GM12878 (cell line): ENCODE measurements at regions not wholly inside any gene's neighbourhood (a gene's known extent, or its start where the extent isn't known, plus 50 kb on each side); places are given as distances from the start of the nearest gene placed in this dataset.

Source experiments
- ATAC-seq: fragments of 200-7000 bp; cut with Tn5 transposase; 3 replicates; pipeline ENCODE4 v1.9.1; 2020; ENCODE audit warnings: mild to moderate bottlenecking, moderate library complexity
- BruUV-seq: library from RNA; stranded (reverse); fragments of 400-500 nt; replicated peaks from 2 replicates; lab custom pipeline; 2021; lab: Mats Ljungman, UMichigan
- CTCF ChIA-PET: fragments of 300-600 bp; sonication (Branson Sonifier 250); formaldehyde crosslinking; extraction: SDS; loops from one replicate; lab custom pipeline; 2021; ENCODE audit warnings: inconsistent platforms; lab: Yijun Ruan, JAX
- POLR2A ChIA-PET: fragments of 350-600 bp; formaldehyde crosslinking; extraction: SDS; loops from one replicate; lab custom pipeline; 2021; ENCODE audit warnings: inconsistent platforms; lab: Charles Lee
- RAD21 ChIA-PET: fragments of 300-600 bp; sonication (Branson Sonifier 250); formaldehyde crosslinking; loops from one replicate; lab custom pipeline; 2023; ENCODE audit warnings: antibody characterized with exemption; ENCODE audit not compliant: unreplicated experiment; lab: Charles Lee
- SMC1A ChIA-PET: fragments of 300-600 bp; sonication (Branson Sonifier 250); formaldehyde crosslinking; loops from one replicate; lab custom pipeline; 2023; ENCODE audit not compliant: unreplicated experiment, uncharacterized antibody; lab: Charles Lee
- DNase-seq: peaks from one replicate; pipeline ENCODE4 v3.0.0-alpha.2; 2011; ENCODE audit warnings: low read depth, low spot score
- FAIRE-seq: peaks from 3 replicates; lab custom pipeline; 2011; peaks lifted over from hg19 to GRCh38; lab: Jason Lieb, UNC
- H2AFZ ChIP-seq: 2 replicates; pipeline ENCODE4 v1.6.0; 2011; ENCODE audit warnings: low read depth, low read length, control low read depth; ENCODE audit not compliant: control insufficient read depth
- H3K27ac ChIP-seq: 2 replicates; pipeline ENCODE4 v1.5.1; 2011; ENCODE audit warnings: control low read depth; ENCODE audit not compliant: control insufficient read depth, insufficient read depth
- H3K27me3 ChIP-seq, 2 experiments: replicated peaks in 1 of 2; 2 replicates each; pipeline versions ENCODE4 v1.6.0 to v1.6.1; 2011; ENCODE audit warnings: low read length in 1 of 2; ENCODE audit not compliant: control insufficient read depth in 2 of 2, insufficient read depth in 2 of 2
- H3K36me3 ChIP-seq, 2 experiments: 2 replicates each; pipeline ENCODE4 v1.5.1; 2011; ENCODE audit warnings: low read length in 1 of 2; ENCODE audit not compliant: control insufficient read depth in 2 of 2, insufficient read depth in 2 of 2
- H3K4me1 ChIP-seq: 2 replicates; pipeline ENCODE4 v1.6.1; 2011; ENCODE audit warnings: mild to moderate bottlenecking, low read length, moderate library complexity, mixed read lengths; ENCODE audit not compliant: control insufficient read depth, insufficient read depth
- H3K4me2 ChIP-seq: 2 replicates; pipeline ENCODE4 v1.6.0; 2011; ENCODE audit warnings: control low read depth; ENCODE audit not compliant: control insufficient read depth, insufficient read depth
- H3K4me3 ChIP-seq: fragments of 200-600 bp; sonication (generic); 2 replicates; pipeline ENCODE4 v1.5.1; 2016
- H3K79me2 ChIP-seq: 2 replicates; pipeline ENCODE4 v1.6.0; 2011; ENCODE audit warnings: low read length; ENCODE audit not compliant: control insufficient read depth, insufficient read depth
- H3K9ac ChIP-seq: 2 replicates; pipeline ENCODE4 v1.8.0; 2011; ENCODE audit warnings: low read length, control low read depth, mixed read lengths; ENCODE audit not compliant: control insufficient read depth, insufficient read depth
- H3K9me3 ChIP-seq: replicated peaks from 3 replicates; pipeline ENCODE4 v1.5.1; 2011; ENCODE audit warnings: mild to moderate bottlenecking, low read length; ENCODE audit not compliant: control insufficient read depth, insufficient read depth
- H4K20me1 ChIP-seq: 2 replicates; pipeline ENCODE4 v1.6.0; 2011; ENCODE audit not compliant: control insufficient read depth, insufficient read depth
- BMI1 ChIP-seq: fragments of 450-650 bp; IDR thresholded peaks from 2 replicates; pipeline ENCODE4 v1.6.1; 2016; ENCODE audit warnings: mild to moderate bottlenecking, moderate library complexity, borderline replicate concordance
- CREB1 ChIP-seq: IDR thresholded peaks from 2 replicates; pipeline ENCODE4 v1.6.1; 2012; ENCODE audit warnings: low read depth, mild to moderate bottlenecking, inconsistent platforms
- EED ChIP-seq: sonication (generic); IDR thresholded peaks from 2 replicates; pipeline ENCODE4 v1.6.1; 2016; ENCODE audit warnings: antibody characterized with exemption, low read depth
- EP300 ChIP-seq, 2 experiments: fragments of 150-350 bp in 1 of 2; IDR thresholded peaks; 2 replicates each; pipeline ENCODE4 v1.6.1; 2011 to 2012; ENCODE audit warnings: low read depth in 2 of 2, low read length in 2 of 2, borderline replicate concordance in 1 of 2, improper control_type of control experiment in 1 of 2, inconsistent platforms in 1 of 2; ENCODE audit not compliant: control insufficient read depth in 1 of 2
- EZH2 ChIP-seq: IDR thresholded peaks from 2 replicates; pipeline ENCODE4 v1.6.1; 2012; ENCODE audit warnings: low read depth, mild to moderate bottlenecking, control low read depth, inconsistent platforms, low read length, borderline replicate concordance; ENCODE audit not compliant: control insufficient read depth
- HDAC6 ChIP-seq: fragments of 200-600 bp; sonication (generic); IDR thresholded peaks from one replicate; pipeline ENCODE4 v1.8.0; 2017; ENCODE audit warnings: antibody characterized with exemption; ENCODE audit not compliant: unreplicated experiment
- IKZF2 ChIP-seq, 2 experiments: fragments of 450-650 bp; IDR thresholded peaks; 2 replicates each; pipeline ENCODE4 v1.6.1; 2017; ENCODE audit warnings: mild to moderate bottlenecking in 2 of 2, moderate library complexity in 2 of 2
- JUNB ChIP-seq: IDR thresholded peaks from 2 replicates; pipeline ENCODE4 v1.6.1; 2016; ENCODE audit warnings: antibody characterized with exemption, mild to moderate bottlenecking
- MEF2B ChIP-seq: fragments of 450-650 bp; IDR thresholded peaks from 2 replicates; pipeline ENCODE4 v1.6.1; 2018; ENCODE audit warnings: mild to moderate bottlenecking, moderate library complexity; ENCODE audit not compliant: partially characterized antibody, poor library complexity, severe bottlenecking
- NFIC ChIP-seq: IDR thresholded peaks from 2 replicates; pipeline ENCODE4 v1.6.1; 2012; ENCODE audit warnings: low read depth, mild to moderate bottlenecking, inconsistent platforms, low read length, moderate library complexity
- NFYB ChIP-seq: IDR thresholded peaks from 2 replicates; pipeline ENCODE4 v1.6.1; 2011; ENCODE audit warnings: low read depth, mild to moderate bottlenecking, low read length, improper control_type of control experiment, moderate library complexity; ENCODE audit not compliant: insufficient read depth
- SIX5 ChIP-seq: IDR thresholded peaks from 2 replicates; pipeline ENCODE4 v1.6.1; 2011; ENCODE audit warnings: mild to moderate bottlenecking, low read depth, low read length, moderate library complexity; ENCODE audit not compliant: severe bottlenecking
- SP1 ChIP-seq: IDR thresholded peaks from one replicate; pipeline ENCODE4 v1.6.1; 2011; ENCODE audit warnings: low read depth, low read length
- SUPT20H ChIP-seq: IDR thresholded peaks from 2 replicates; pipeline ENCODE4 v1.6.1; 2011; ENCODE audit warnings: low read depth, mild to moderate bottlenecking, low read length, moderate library complexity, borderline replicate concordance; ENCODE audit not compliant: control insufficient read depth
- WGBS: methylation state at CpG from one replicate; pipeline ENCODE4 v1.1.6; 2016; ENCODE audit warnings: low lambda C conversion rate; ENCODE audit not compliant: insufficient replicate concordance, insufficient coverage; ENCODE audit errors: missing lambda C conversion rate; 5-methylcytosine and 5-hydroxymethylcytosine counted together
- in situ Hi-C: fragments of 300-500 bp; cut with MboI; formaldehyde crosslinking; loops from 9 replicates; pipeline ENCODE4 v1.14.3; 2018; ENCODE audit warnings: mixed read lengths
- intact Hi-C: fragments of 100-400 bp; cut with micrococcal nuclease; formaldehyde crosslinking; loops from one replicate; pipeline ENCODE4 v1.14.2; 2022; ENCODE audit not compliant: unreplicated experiment
- TF ChIP-seq, protein P1 (sequence below): fragments of 450-650 bp; IDR thresholded peaks from 2 replicates; pipeline ENCODE4 v1.6.1; 2018; ENCODE audit warnings: borderline replicate concordance, mild to moderate bottlenecking; ENCODE audit not compliant: partially characterized antibody
- TF ChIP-seq, protein P2 (sequence below): IDR thresholded peaks from 2 replicates; pipeline ENCODE4 v1.6.1; 2011; ENCODE audit warnings: mild to moderate bottlenecking, low read depth, low read length, moderate library complexity; ENCODE audit not compliant: insufficient replicate concordance

DNA sequence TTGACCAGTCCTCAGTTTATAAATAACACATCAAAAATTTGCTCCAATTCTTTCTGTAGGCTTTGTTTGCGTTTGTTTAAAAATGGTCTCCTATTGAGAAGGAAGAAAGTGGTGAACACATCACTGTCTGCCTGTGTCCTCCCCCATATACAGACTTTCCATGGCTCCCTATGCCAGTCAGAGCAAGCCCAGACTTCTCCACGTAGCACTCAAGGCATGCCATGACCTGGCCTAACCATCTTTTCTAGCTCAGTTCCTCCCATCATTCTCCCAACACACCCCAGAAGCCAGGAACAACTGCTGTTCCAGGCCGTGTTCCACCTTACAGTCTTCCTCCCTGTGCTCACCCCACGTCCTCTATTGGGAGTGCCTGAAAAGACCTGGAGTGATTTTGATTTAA is 129.6 kb upstream of the ZNF618 start:
- Histone ChIP-seq H4K20me1 (no peaks in the 10 kb centered on the region), H3K9ac (no peak overlapping the region), H3K4me2 (no peak overlapping the region), H3K36me3 (no peaks in the 10 kb centered on the region), H3K27me3 (peaks cover 0 to 2% of the 10 kb centered on the region in 2 experiments; a peak in 2 of 4 replicates), H3K9me3 (no peaks in the 10 kb centered on the region), H2AFZ (no peak overlapping the region), H3K27ac (no peak overlapping the region), H3K4me3 (no peak overlapping the region), H3K79me2 (no peaks in the 10 kb centered on the region), H3K4me1 (no peaks in the 10 kb centered on the region)
- ChIA-PET SMC1A (no interaction called here), POLR2A (no interaction called here), CTCF (interaction anchor here (0.6 kb wide), 1 partner anchor 15 kb away, joined by 3 read pairs; no protein-coding TSS in a partner anchor), RAD21 (no interaction called here)
- WGBS: 8% methylated on average over 4 of the region's 4 CpGs
- FAIRE-seq (no peak), DNase-seq (no peak), ATAC-seq (no peak)
- in situ Hi-C loops: no loop called here
- intact Hi-C loops: no loop called here
- TF ChIP-seq JUNB: no peak
- TF ChIP-seq SUPT20H: no peak
- TF ChIP-seq MEF2B: no peak
- TF ChIP-seq NFIC: no peak
- no peak for TF ChIP-seq HDAC6
- BruUV-seq: no TSS peak

DNA sequence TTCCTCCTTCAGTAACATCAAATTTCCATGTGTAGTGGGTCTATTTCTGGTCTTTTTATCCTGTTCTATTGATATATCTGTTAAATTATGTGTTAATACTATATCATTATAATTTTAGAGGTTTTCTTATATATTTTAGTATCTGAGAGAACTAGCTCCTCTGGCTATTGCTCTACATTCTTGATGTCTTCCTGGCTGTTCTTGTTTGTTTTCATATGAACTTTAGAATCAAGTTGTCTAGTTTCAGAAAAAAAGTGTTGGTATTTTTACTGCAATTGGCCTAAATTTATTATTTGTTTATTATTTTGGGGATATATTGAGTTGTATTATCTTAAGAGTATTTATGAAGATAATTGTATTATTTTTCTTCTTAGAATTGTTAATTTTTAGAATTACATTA is 128.0 kb upstream of the ZNF618 start:
- intact Hi-C loops: no loop called here
- POLR2A ChIA-PET: no interaction called here
- in situ Hi-C loops: no loop called here
- RAD21 ChIA-PET: no interaction called here
- ATAC-seq (no peak), DNase-seq (no peak), FAIRE-seq (no peak)
- no peaks in the 10 kb centered on the region; a peak in 1 of 4 replicates for H3K27me3 ChIP-seq
- H3K4me3 ChIP-seq: no peak overlapping the region
- SMC1A ChIA-PET: no interaction called here
- H3K79me2 ChIP-seq: no peaks in the 10 kb centered on the region
- no peaks in the 10 kb centered on the region for H3K36me3 ChIP-seq
- CTCF ChIA-PET: interaction anchor here (0.7 kb wide), 1 partner anchor 90 kb away, joined by 3 read pairs; no protein-coding TSS in a partner anchor
- BruUV-seq: no TSS peak
- H3K4me2 ChIP-seq: no peak overlapping the region
- H4K20me1 ChIP-seq: no peaks in the 10 kb centered on the region
- no peak overlapping the region for H3K9ac ChIP-seq
- H3K27ac ChIP-seq: no peak overlapping the region
- H3K4me1 ChIP-seq: no peaks in the 10 kb centered on the region
- no peaks in the 10 kb centered on the region for H3K9me3 ChIP-seq
- H2AFZ ChIP-seq: no peak overlapping the region
- TF ChIP-seq, protein P1, sequence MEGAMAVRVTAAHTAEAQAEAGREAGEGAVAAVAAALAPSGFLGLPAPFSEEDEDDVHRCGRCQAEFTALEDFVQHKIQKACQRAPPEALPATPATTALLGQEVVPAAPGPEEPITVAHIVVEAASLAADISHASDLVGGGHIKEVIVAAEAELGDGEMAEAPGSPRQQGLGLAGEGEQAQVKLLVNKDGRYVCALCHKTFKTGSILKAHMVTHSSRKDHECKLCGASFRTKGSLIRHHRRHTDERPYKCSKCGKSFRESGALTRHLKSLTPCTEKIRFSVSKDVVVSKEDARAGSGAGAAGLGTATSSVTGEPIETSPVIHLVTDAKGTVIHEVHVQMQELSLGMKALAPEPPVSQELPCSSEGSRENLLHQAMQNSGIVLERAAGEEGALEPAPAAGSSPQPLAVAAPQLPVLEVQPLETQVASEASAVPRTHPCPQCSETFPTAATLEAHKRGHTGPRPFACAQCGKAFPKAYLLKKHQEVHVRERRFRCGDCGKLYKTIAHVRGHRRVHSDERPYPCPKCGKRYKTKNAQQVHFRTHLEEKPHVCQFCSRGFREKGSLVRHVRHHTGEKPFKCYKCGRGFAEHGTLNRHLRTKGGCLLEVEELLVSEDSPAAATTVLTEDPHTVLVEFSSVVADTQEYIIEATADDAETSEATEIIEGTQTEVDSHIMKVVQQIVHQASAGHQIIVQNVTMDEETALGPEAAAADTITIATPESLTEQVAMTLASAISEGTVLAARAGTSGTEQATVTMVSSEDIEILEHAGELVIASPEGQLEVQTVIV: no peak
- TF ChIP-seq, protein P2, sequence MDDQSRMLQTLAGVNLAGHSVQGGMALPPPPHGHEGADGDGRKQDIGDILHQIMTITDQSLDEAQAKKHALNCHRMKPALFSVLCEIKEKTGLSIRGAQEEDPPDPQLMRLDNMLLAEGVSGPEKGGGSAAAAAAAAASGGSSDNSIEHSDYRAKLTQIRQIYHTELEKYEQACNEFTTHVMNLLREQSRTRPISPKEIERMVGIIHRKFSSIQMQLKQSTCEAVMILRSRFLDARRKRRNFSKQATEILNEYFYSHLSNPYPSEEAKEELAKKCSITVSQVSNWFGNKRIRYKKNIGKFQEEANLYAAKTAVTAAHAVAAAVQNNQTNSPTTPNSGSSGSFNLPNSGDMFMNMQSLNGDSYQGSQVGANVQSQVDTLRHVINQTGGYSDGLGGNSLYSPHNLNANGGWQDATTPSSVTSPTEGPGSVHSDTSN: no peak
- TF ChIP-seq EED (no peak), EP300 (IDR thresholded peaks at IDR 0.05; ENCODE audit: borderline replicate concordance in 1 of 2, control insufficient read depth in 1 of 2, low read depth in 2 of 2, low read length in 2 of 2) (no peak), CREB1 (no peak), BMI1 (no peak), SIX5 (no peak), SP1 (no peak), IKZF2 (IDR thresholded peaks at IDR 0.05) (no peak), NFYB (no peak), EZH2 (no peak)
